Endothelial cell of umbilical vein (primary cell): ENCODE measurements at regions not wholly inside any gene's neighbourhood (a gene's known extent, or its start where the extent isn't known, plus 50 kb on each side); places are given as distances from the start of the nearest gene placed in this dataset.

Source experiments
- BruUV-seq: library from RNA; stranded (reverse); fragments of 400-500 nt; replicated peaks from 2 replicates; lab custom pipeline; 2021; lab: Mats Ljungman, UMichigan
- CTCF ChIA-PET: fragments of 300-600, 350-600 bp; sonication (Branson Sonifier 250); formaldehyde crosslinking; loops from one replicate; lab custom pipeline; 2021; ENCODE audit warnings: antibody characterized with exemption, inconsistent platforms; lab: Charles Lee
- POLR2A ChIA-PET: fragments of 300-600, 350-600 bp; sonication (Branson Sonifier 250); formaldehyde crosslinking; loops from one replicate; lab custom pipeline; 2021; ENCODE audit warnings: antibody characterized with exemption, inconsistent platforms; lab: Charles Lee
- DNase-seq: peaks from one replicate; pipeline ENCODE4 v3.0.0-alpha.2; 2011; ENCODE audit warnings: low read depth, low spot score
- FAIRE-seq: peaks from 2 replicates; lab custom pipeline; 2011; peaks lifted over from hg19 to GRCh38; lab: Jason Lieb, UNC
- H2AFZ ChIP-seq: 2 replicates; pipeline ENCODE4 v1.6.0; 2012; ENCODE audit warnings: low read depth, low read length, control low read depth, inconsistent platforms
- H3K27ac ChIP-seq: 2 replicates; pipeline ENCODE4 v1.5.1; 2011; ENCODE audit warnings: low read depth, mild to moderate bottlenecking, control low read depth, low read length, moderate library complexity; ENCODE audit not compliant: insufficient read depth
- H3K27me3 ChIP-seq, 2 experiments: 2 replicates each; pipeline versions ENCODE4 v1.6.0 to v1.6.1; 2011; ENCODE audit warnings: low read length in 2 of 2, mixed read lengths in 1 of 2; ENCODE audit not compliant: control insufficient read depth in 2 of 2, insufficient read depth in 2 of 2
- H3K36me3 ChIP-seq, 2 experiments: 2 replicates in 1 of 2; 3 replicates in 1 of 2; pipeline ENCODE4 v1.5.1; 2011; ENCODE audit warnings: low read length in 2 of 2, mild to moderate bottlenecking in 1 of 2, moderate library complexity in 1 of 2; ENCODE audit not compliant: control insufficient read depth in 2 of 2, insufficient read depth in 2 of 2; ENCODE audit errors: extremely low read depth in 1 of 2
- H3K4me1 ChIP-seq: 3 replicates; pipeline ENCODE4 v1.5.1; 2011; ENCODE audit warnings: mild to moderate bottlenecking, low read length; ENCODE audit not compliant: control insufficient read depth, insufficient read depth; ENCODE audit errors: extremely low read depth
- H3K4me2 ChIP-seq: 2 replicates; pipeline ENCODE4 v1.6.1; 2011; ENCODE audit warnings: low read length, control low read depth, mixed read lengths; ENCODE audit not compliant: insufficient read depth
- H3K4me3 ChIP-seq, 3 experiments: fragments of 200-600 bp in 1 of 3; sonication (generic), shearing (Covaris generic) in 1 of 3; replicated peaks in 1 of 3; 2 replicates each; pipeline ENCODE4 v1.5.1; 2011 to 2016; ENCODE audit warnings: control low read depth in 3 of 3, low read length in 3 of 3, mild to moderate bottlenecking in 2 of 3, inconsistent platforms in 1 of 3, low read depth in 1 of 3, moderate library complexity in 1 of 3; ENCODE audit not compliant: insufficient read depth in 1 of 3
- H3K79me2 ChIP-seq: 2 replicates; pipeline ENCODE4 v1.6.0; 2012; ENCODE audit warnings: low read length, inconsistent platforms; ENCODE audit not compliant: control insufficient read depth, insufficient read depth
- H3K9ac ChIP-seq: replicated peaks from 2 replicates; pipeline ENCODE3; 2011; ENCODE audit warnings: low read length, control low read depth; ENCODE audit not compliant: insufficient read depth; ENCODE audit errors: extremely low read depth
- H3K9me1 ChIP-seq: replicated peaks from 3 replicates; pipeline ENCODE4 v1.6.0; 2011; ENCODE audit warnings: mild to moderate bottlenecking, low read length; ENCODE audit not compliant: control insufficient read depth, insufficient read depth; ENCODE audit errors: extremely low read depth
- H3K9me3 ChIP-seq: replicated peaks from 2 replicates; pipeline ENCODE4 v1.5.1; 2012; ENCODE audit warnings: low read length, inconsistent platforms; ENCODE audit not compliant: control insufficient read depth, insufficient read depth
- H4K20me1 ChIP-seq: replicated peaks from 2 replicates; pipeline ENCODE3; 2011; ENCODE audit warnings: mild to moderate bottlenecking, low read length; ENCODE audit not compliant: control insufficient read depth, insufficient read depth; ENCODE audit errors: extremely low read depth
- CTCF ChIP-seq, 2 donors: IDR thresholded peaks; 1 replicate in 1 of 2; 2 replicates in 1 of 2; pipeline ENCODE4 v1.5.1; 2011; ENCODE audit warnings: low read length in 2 of 2, mild to moderate bottlenecking in 2 of 2, moderate library complexity in 2 of 2, control low read depth in 1 of 2, inconsistent platforms in 1 of 2, low read depth in 1 of 2; ENCODE audit not compliant: insufficient read depth in 1 of 2; ENCODE audit errors: extremely low read depth in 1 of 2
- EZH2 ChIP-seq: IDR thresholded peaks from 2 replicates; pipeline ENCODE4 v1.6.1; 2012; ENCODE audit warnings: borderline replicate concordance, low read depth, mild to moderate bottlenecking, moderate library complexity, low read length, inconsistent platforms; ENCODE audit not compliant: severe bottlenecking
- FOS ChIP-seq: IDR thresholded peaks from 2 replicates; pipeline ENCODE4 v1.6.1; 2011; ENCODE audit warnings: mild to moderate bottlenecking, low read length, moderate library complexity, borderline replicate concordance; ENCODE audit not compliant: insufficient read depth
- GATA2 ChIP-seq: IDR thresholded peaks from 2 replicates; pipeline ENCODE4 v1.7.0; 2011; ENCODE audit warnings: low read depth, mild to moderate bottlenecking, moderate library complexity, mixed read lengths, low read length; ENCODE audit not compliant: insufficient read length, insufficient read depth
- JUN ChIP-seq: IDR thresholded peaks from 2 replicates; pipeline ENCODE4 v1.6.1; 2011; ENCODE audit warnings: borderline replicate concordance, low read depth; ENCODE audit not compliant: insufficient read length, insufficient read depth
- MAX ChIP-seq: IDR thresholded peaks from 2 replicates; pipeline ENCODE4 v1.6.1; 2011; ENCODE audit not compliant: insufficient read depth, insufficient read length
- MYC ChIP-seq: IDR thresholded peaks from one replicate; pipeline ENCODE4 v1.6.1; 2011; ENCODE audit warnings: mild to moderate bottlenecking, low read depth, low read length
- POLR2A ChIP-seq: IDR thresholded peaks from 2 replicates; pipeline ENCODE4 v1.6.1; 2012; ENCODE audit warnings: low read depth, mild to moderate bottlenecking, control low read depth, low read length
- POLR2AphosphoS5 ChIP-seq: IDR thresholded peaks from 2 replicates; pipeline ENCODE4 v1.6.1; 2012; ENCODE audit warnings: low read depth, mild to moderate bottlenecking, control low read depth, low read length, moderate library complexity; ENCODE audit not compliant: insufficient read depth
- dilution Hi-C: fragments of 300-500 bp; cut with MboI; formaldehyde crosslinking; loops from one replicate; pipeline ENCODE4 v1.15.0; 2019; ENCODE audit warnings: low sequenced_read_pairs; ENCODE audit not compliant: extremely low pct_ligation_motif_present
- intact Hi-C: fragments of 100-400 bp; cut with micrococcal nuclease; formaldehyde crosslinking; loops from one replicate; pipeline ENCODE4 v1.10.0; 2022

GRCh38 chr4:153901220-153901619, 112.3 kb upstream of the SFRP2 start:
- FAIRE-seq = no peak
- H3K4me2 ChIP-seq = no peak overlapping the region
- TF ChIP-seq EZH2 (no peak), GATA2 (no peak), POLR2A (no peak), POLR2AphosphoS5 (no peak), MAX (no peak), JUN (no peak), CTCF (IDR thresholded peaks at IDR 0.05; ENCODE audit: extremely low read depth in 1 of 2, insufficient read depth in 1 of 2, low read depth in 1 of 2, low read length in 2 of 2) (no peak), MYC (no peak), FOS (no peak)
- H3K9me3 ChIP-seq = peaks cover 4% of the 10 kb centered on the region
- dilution Hi-C loops = no loop called here
- ChIA-PET CTCF (no interaction called here), POLR2A (no interaction called here)
- H3K79me2 ChIP-seq = no peaks in the 10 kb centered on the region
- no peaks in the 10 kb centered on the region for H4K20me1 ChIP-seq
- H3K27ac ChIP-seq = no peak overlapping the region
- no peak overlapping the region for H3K4me3 ChIP-seq
- H3K9ac ChIP-seq = no peak overlapping the region
- BruUV-seq = no TSS peak
- H2AFZ ChIP-seq = no peak overlapping the region
- DNase-seq = no peak
- no peaks in the 10 kb centered on the region for H3K9me1 ChIP-seq
- intact Hi-C loops = no loop called here
- no peaks in the 10 kb centered on the region for H3K27me3 ChIP-seq
- H3K4me1 ChIP-seq = no peaks in the 10 kb centered on the region
- no peaks in the 10 kb centered on the region for H3K36me3 ChIP-seq
